ENCODE measurements at regions not wholly inside any gene's neighbourhood (a gene's known extent, or its start where the extent isn't known, plus 50 kb on each side); places are given as distances from the start of the nearest gene placed in this dataset.

DNA sequence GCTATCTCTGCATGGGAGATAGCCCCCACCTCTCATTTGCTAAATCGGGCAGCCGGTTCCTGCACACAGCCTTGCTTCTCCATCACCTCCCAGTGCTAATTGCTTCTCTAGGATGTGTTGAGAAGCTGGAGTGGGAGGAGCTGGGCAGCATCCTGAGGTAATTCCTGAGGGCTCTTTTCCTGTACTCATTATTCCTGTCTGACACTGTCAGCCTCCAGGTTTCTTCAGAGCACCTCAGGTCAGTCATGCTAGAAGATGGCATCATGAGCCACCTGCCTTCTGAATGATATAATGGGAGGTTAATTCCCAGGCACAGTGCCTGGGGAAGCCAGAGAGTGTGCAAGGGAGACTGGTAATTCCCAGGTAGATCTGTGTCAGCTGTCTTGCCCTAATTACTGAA is 133.0 kb downstream of the RAB38 start:
- TF ChIP-seq, protein P1, sequence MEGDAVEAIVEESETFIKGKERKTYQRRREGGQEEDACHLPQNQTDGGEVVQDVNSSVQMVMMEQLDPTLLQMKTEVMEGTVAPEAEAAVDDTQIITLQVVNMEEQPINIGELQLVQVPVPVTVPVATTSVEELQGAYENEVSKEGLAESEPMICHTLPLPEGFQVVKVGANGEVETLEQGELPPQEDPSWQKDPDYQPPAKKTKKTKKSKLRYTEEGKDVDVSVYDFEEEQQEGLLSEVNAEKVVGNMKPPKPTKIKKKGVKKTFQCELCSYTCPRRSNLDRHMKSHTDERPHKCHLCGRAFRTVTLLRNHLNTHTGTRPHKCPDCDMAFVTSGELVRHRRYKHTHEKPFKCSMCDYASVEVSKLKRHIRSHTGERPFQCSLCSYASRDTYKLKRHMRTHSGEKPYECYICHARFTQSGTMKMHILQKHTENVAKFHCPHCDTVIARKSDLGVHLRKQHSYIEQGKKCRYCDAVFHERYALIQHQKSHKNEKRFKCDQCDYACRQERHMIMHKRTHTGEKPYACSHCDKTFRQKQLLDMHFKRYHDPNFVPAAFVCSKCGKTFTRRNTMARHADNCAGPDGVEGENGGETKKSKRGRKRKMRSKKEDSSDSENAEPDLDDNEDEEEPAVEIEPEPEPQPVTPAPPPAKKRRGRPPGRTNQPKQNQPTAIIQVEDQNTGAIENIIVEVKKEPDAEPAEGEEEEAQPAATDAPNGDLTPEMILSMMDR (IDR thresholded peaks at IDR 0.05; ENCODE audit: low read depth, low read length): no peak
- TF ChIP-seq EZH2phosphoT487 (IDR thresholded peaks at IDR 0.05; ENCODE audit: low read depth): no peak
